ENCODE measurements at regions not wholly inside any gene's neighbourhood (a gene's known extent, or its start where the extent isn't known, plus 50 kb on each side); places are given as distances from the start of the nearest gene placed in this dataset.

- Histone ChIP-seq H3K4me3 (ENCODE audit: low read length in 2 of 2) (no peak overlapping the region), H3K9ac (ENCODE audit: low read depth in 1 of 2, low read length in 2 of 2) (no peak overlapping the region), H3K27me3 (ENCODE audit: control insufficient read depth in 2 of 2, insufficient read depth in 2 of 2, low read length in 2 of 2) (no peaks in the 10 kb centered on the region), H3K27ac (ENCODE audit: low read depth in 2 of 2, low read length in 2 of 2) (peak overlapping the region; percentile 3 to 12), H3K9me3 (ENCODE audit: control insufficient read depth in 2 of 2, low read length in 2 of 2) (no peaks in the 10 kb centered on the region), H3K4me1 (ENCODE audit: control insufficient read depth in 2 of 2, insufficient read depth in 2 of 2, low read length in 2 of 2) (no peaks in the 10 kb centered on the region), H3K36me3 (ENCODE audit: control insufficient read depth in 2 of 2, insufficient read depth in 2 of 2, low read length in 2 of 2) (no peaks in the 10 kb centered on the region)
Observed at GRCh38 chr1:14516974-14517840, 81.3 kb upstream of the KAZN start.

GRCh38 chr1:14517841-14518180 lies 80.7 kb upstream of the KAZN start:
- no peak overlapping the region for H3K4me3 ChIP-seq (ENCODE audit: low read length in 2 of 2)
- no peaks in the 10 kb centered on the region for H3K4me1 ChIP-seq (ENCODE audit: control insufficient read depth in 2 of 2, insufficient read depth in 2 of 2, low read length in 2 of 2)
- no peak overlapping the region for H3K9ac ChIP-seq (ENCODE audit: low read depth in 1 of 2, low read length in 2 of 2)
- H3K36me3 ChIP-seq (ENCODE audit: control insufficient read depth in 2 of 2, insufficient read depth in 2 of 2, low read length in 2 of 2) = no peaks in the 10 kb centered on the region
- no peak overlapping the region for H3K27ac ChIP-seq (ENCODE audit: low read depth in 2 of 2, low read length in 2 of 2)
- no peaks in the 10 kb centered on the region for H3K27me3 ChIP-seq (ENCODE audit: control insufficient read depth in 2 of 2, insufficient read depth in 2 of 2, low read length in 2 of 2)
- H3K9me3 ChIP-seq (ENCODE audit: control insufficient read depth in 2 of 2, low read length in 2 of 2) = no peaks in the 10 kb centered on the region

DNA sequence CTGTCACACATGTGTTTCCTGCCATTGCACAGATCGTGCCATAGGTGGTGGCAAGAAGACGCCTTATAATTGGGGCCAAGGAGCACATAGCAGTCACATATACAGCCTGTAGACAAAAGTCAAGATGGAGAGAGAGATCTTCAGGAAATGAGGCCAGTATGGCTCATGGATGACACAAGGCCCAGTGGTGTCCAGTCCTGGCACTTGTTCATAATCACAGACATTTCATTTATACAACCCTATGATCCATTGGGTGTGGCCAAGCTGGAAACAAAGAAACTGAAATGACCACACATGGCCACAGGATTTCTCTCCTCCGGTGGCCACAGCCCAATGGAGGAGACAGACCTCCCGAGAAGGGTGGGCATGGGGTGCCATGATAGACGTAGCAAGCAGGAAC lies 78.5 kb upstream of the KAZN start:
- no peaks in the 10 kb centered on the region for H3K36me3 ChIP-seq (ENCODE audit: control insufficient read depth in 2 of 2, insufficient read depth in 2 of 2, low read length in 2 of 2)
- no peaks in the 10 kb centered on the region for H3K27me3 ChIP-seq (ENCODE audit: control insufficient read depth in 2 of 2, insufficient read depth in 2 of 2, low read length in 2 of 2)
- H3K27ac ChIP-seq (ENCODE audit: low read depth in 2 of 2, low read length in 2 of 2) = no peak overlapping the region
- H3K9me3 ChIP-seq (ENCODE audit: control insufficient read depth in 2 of 2, low read length in 2 of 2) = no peaks in the 10 kb centered on the region
- no peak overlapping the region for H3K9ac ChIP-seq (ENCODE audit: low read depth in 1 of 2, low read length in 2 of 2)
- H3K4me1 ChIP-seq (ENCODE audit: control insufficient read depth in 2 of 2, insufficient read depth in 2 of 2, low read length in 2 of 2) = no peaks in the 10 kb centered on the region
- no peak overlapping the region for H3K4me3 ChIP-seq (ENCODE audit: low read length in 2 of 2)

DNA sequence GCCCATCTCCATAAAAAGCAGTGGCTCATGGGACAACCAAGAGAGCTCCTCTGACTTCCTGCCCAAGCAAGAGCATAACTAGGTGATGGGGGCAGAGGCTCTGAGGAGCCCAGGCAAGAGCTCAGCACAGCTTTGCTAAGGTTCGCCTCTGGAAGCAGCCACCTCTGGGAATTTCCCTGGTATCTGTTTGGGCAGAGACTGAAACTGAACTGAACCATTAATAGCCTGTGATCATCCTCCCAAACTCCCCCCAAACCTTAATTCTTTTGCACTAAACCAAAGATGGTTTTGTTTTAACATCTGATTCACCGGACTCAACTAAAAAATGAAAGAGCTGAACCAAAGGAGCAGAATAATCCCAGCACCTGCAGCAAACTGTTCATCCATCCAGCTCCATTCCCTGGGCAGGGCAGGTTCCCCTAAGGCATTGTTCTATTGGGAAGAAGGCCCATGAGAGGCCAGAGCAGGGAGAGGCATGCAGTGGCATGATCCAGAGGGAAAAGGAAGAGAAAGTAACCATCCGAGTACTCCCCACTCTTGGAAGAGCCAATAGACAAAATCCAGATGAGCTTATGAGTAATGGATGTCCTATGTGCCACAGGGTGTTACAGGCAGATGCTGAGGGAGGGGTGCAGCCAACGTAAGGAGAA lies 77.8 kb upstream of the KAZN start:
- Histone ChIP-seq H3K9ac (ENCODE audit: low read depth in 1 of 2, low read length in 2 of 2) (no peak overlapping the region), H3K36me3 (ENCODE audit: control insufficient read depth in 2 of 2, insufficient read depth in 2 of 2, low read length in 2 of 2) (no peaks in the 10 kb centered on the region), H3K4me3 (ENCODE audit: low read length in 2 of 2) (no peak overlapping the region), H3K27me3 (ENCODE audit: control insufficient read depth in 2 of 2, insufficient read depth in 2 of 2, low read length in 2 of 2) (no peaks in the 10 kb centered on the region), H3K4me1 (ENCODE audit: control insufficient read depth in 2 of 2, insufficient read depth in 2 of 2, low read length in 2 of 2) (no peaks in the 10 kb centered on the region), H3K27ac (ENCODE audit: low read depth in 2 of 2, low read length in 2 of 2) (peak overlapping the region in 1 of 2 donors; percentile 10), H3K9me3 (ENCODE audit: control insufficient read depth in 2 of 2, low read length in 2 of 2) (no peaks in the 10 kb centered on the region)

DNA sequence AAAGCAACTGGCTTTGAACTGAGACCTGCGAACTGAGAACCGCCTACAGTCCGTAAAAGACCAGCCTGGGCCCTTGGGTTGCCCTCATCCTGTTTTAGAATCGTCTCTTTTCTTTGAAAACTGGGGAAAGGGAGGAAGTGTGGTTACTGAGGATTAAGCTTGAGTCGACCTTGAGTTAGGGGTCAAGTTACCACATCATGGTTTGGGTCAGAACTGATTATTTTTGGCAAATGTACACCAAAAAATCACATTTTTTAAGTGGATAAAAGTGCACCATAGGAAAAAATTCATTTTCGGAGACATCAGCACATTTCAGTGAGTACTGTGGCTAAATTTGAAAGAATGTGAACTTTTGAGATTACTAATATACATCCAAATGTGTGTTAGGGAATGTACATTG lies 76.9 kb upstream of the KAZN start:
- no peaks in the 10 kb centered on the region for H3K27me3 ChIP-seq (ENCODE audit: control insufficient read depth in 2 of 2, insufficient read depth in 2 of 2, low read length in 2 of 2)
- no peak overlapping the region for H3K9ac ChIP-seq (ENCODE audit: low read depth in 1 of 2, low read length in 2 of 2)
- H3K9me3 ChIP-seq (ENCODE audit: control insufficient read depth in 2 of 2, low read length in 2 of 2) = no peaks in the 10 kb centered on the region
- peak overlapping the region in 1 of 2 donors; percentile 24 for H3K27ac ChIP-seq (ENCODE audit: low read depth in 2 of 2, low read length in 2 of 2)
- H3K36me3 ChIP-seq (ENCODE audit: control insufficient read depth in 2 of 2, insufficient read depth in 2 of 2, low read length in 2 of 2) = no peaks in the 10 kb centered on the region
- H3K4me1 ChIP-seq (ENCODE audit: control insufficient read depth in 2 of 2, insufficient read depth in 2 of 2, low read length in 2 of 2) = no peaks in the 10 kb centered on the region
- H3K4me3 ChIP-seq (ENCODE audit: low read length in 2 of 2) = no peak overlapping the region

GRCh38 chr1:14522077-14522925 lies 76.2 kb upstream of the KAZN start:
- no peaks in the 10 kb centered on the region for H3K27me3 ChIP-seq (ENCODE audit: control insufficient read depth in 2 of 2, insufficient read depth in 2 of 2, low read length in 2 of 2)
- H3K9me3 ChIP-seq (ENCODE audit: control insufficient read depth in 2 of 2, low read length in 2 of 2) = no peaks in the 10 kb centered on the region
- H3K4me3 ChIP-seq (ENCODE audit: low read length in 2 of 2) = no peak overlapping the region
- H3K9ac ChIP-seq (ENCODE audit: low read depth in 1 of 2, low read length in 2 of 2) = no peak overlapping the region
- peak overlapping the region; percentile 35 to 41 for H3K27ac ChIP-seq (ENCODE audit: low read depth in 2 of 2, low read length in 2 of 2)
- no peaks in the 10 kb centered on the region for H3K36me3 ChIP-seq (ENCODE audit: control insufficient read depth in 2 of 2, insufficient read depth in 2 of 2, low read length in 2 of 2)
- no peaks in the 10 kb centered on the region for H3K4me1 ChIP-seq (ENCODE audit: control insufficient read depth in 2 of 2, insufficient read depth in 2 of 2, low read length in 2 of 2)

- Histone ChIP-seq H3K4me1 (ENCODE audit: control insufficient read depth in 2 of 2, insufficient read depth in 2 of 2, low read length in 2 of 2) (no peaks in the 10 kb centered on the region), H3K9me3 (ENCODE audit: control insufficient read depth in 2 of 2, low read length in 2 of 2) (no peaks in the 10 kb centered on the region), H3K9ac (ENCODE audit: low read depth in 1 of 2, low read length in 2 of 2) (no peak overlapping the region), H3K4me3 (ENCODE audit: low read length in 2 of 2) (no peak overlapping the region), H3K36me3 (ENCODE audit: control insufficient read depth in 2 of 2, insufficient read depth in 2 of 2, low read length in 2 of 2) (no peaks in the 10 kb centered on the region), H3K27me3 (ENCODE audit: control insufficient read depth in 2 of 2, insufficient read depth in 2 of 2, low read length in 2 of 2) (no peaks in the 10 kb centered on the region), H3K27ac (ENCODE audit: low read depth in 2 of 2, low read length in 2 of 2) (peak overlapping the region; percentile 35 to 41)
Observed at GRCh38 chr1:14522926-14523241, 75.6 kb upstream of the KAZN start.

DNA sequence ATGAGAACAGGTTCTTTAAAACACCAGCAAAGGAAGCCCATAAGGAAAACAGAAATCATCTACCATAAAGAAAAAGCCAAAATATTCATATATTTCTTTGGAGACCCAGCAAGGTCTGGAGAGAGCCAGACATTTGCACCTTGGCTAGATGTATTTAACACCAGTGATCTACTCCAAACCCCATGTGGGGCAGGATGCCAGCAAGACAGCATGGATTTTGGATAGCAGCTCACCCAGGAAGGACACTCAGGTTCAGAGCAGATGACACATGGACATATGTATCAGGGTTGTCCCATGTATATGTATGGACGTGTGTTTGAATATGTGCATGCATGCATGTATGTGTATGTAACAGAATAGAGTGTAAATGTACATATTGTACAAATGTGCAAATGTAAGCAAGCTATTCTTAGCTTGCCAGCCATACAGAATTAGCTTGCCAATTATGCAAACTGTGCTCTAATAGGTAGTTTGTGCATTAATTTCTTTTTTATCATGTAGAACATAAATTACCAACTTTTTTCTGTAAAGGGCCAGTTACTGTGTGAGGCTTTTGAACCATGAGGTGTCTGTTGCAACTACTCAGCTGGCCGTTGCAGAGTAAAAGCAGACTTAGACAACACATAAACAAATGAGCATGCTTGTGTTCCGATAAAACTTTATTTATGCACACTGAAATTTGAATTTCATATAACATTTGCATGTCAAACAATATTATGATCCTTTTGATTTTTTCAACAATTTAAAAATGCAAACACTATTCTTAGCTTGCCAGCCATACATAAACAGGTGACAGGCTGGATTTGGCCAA lies 73.5 kb upstream of the KAZN start:
- Histone ChIP-seq H3K4me1 (ENCODE audit: control insufficient read depth in 2 of 2, insufficient read depth in 2 of 2, low read length in 2 of 2) (no peaks in the 10 kb centered on the region), H3K9ac (ENCODE audit: low read depth in 1 of 2, low read length in 2 of 2) (no peak overlapping the region), H3K27me3 (ENCODE audit: control insufficient read depth in 2 of 2, insufficient read depth in 2 of 2, low read length in 2 of 2) (no peaks in the 10 kb centered on the region), H3K9me3 (ENCODE audit: control insufficient read depth in 2 of 2, low read length in 2 of 2) (no peaks in the 10 kb centered on the region), H3K4me3 (ENCODE audit: low read length in 2 of 2) (no peak overlapping the region), H3K27ac (ENCODE audit: low read depth in 2 of 2, low read length in 2 of 2) (no peak overlapping the region), H3K36me3 (ENCODE audit: control insufficient read depth in 2 of 2, insufficient read depth in 2 of 2, low read length in 2 of 2) (no peaks in the 10 kb centered on the region)

DNA sequence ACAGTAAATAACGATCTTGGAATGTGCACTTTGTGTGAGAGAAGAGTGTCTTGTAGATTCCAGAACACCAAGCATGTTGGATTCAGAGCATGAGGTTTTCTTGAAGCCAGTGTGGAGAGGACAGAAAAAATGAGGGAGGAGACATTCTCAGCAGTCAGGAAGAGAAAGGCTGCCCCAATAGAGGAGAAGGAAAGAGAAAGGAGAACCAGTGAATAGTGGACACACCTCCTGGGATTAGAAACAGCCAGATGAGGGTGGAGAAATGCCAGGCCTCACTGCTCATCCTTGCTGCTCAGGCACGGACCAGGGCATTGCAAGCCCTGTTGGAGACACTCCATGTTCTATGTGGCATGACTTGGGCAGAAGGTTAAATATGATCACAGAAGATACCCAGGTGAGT lies 69.0 kb upstream of the KAZN start:
- Histone ChIP-seq H3K9ac (ENCODE audit: low read depth in 1 of 2, low read length in 2 of 2) (no peak overlapping the region), H3K9me3 (ENCODE audit: control insufficient read depth in 2 of 2, low read length in 2 of 2) (no peaks in the 10 kb centered on the region), H3K4me3 (ENCODE audit: low read length in 2 of 2) (no peak overlapping the region), H3K4me1 (ENCODE audit: control insufficient read depth in 2 of 2, insufficient read depth in 2 of 2, low read length in 2 of 2) (no peaks in the 10 kb centered on the region), H3K27me3 (ENCODE audit: control insufficient read depth in 2 of 2, insufficient read depth in 2 of 2, low read length in 2 of 2) (no peaks in the 10 kb centered on the region), H3K36me3 (ENCODE audit: control insufficient read depth in 2 of 2, insufficient read depth in 2 of 2, low read length in 2 of 2) (no peaks in the 10 kb centered on the region), H3K27ac (ENCODE audit: low read depth in 2 of 2, low read length in 2 of 2) (no peak overlapping the region)
